ENCODE measurements at regions not wholly inside any gene's neighbourhood (a gene's known extent, or its start where the extent isn't known, plus 50 kb on each side); places are given as distances from the start of the nearest gene placed in this dataset.

- TF ChIP-seq CTCF (IDR thresholded peaks at IDR 0.05) = no peak
- TF ChIP-seq POLR2A (IDR thresholded peaks at IDR 0.05) = no peak
Observed at GRCh38 chr11:122036493-122036892, 79.5 kb downstream of the BLID start.

Measured in lower leg skin (tissue), 3 donors.